BE2C (cell line): ENCODE measurements at regions not wholly inside any gene's neighbourhood (a gene's known extent, or its start where the extent isn't known, plus 50 kb on each side); places are given as distances from the start of the nearest gene placed in this dataset.
A peak's percentile ranks its signal among the peaks of the same experiment; 100 is the strongest.

Experiments used
- DNase-seq: peaks from one replicate; pipeline ENCODE4 v3.0.0-alpha.2; 2020
- H3K27me3 ChIP-seq: fragments of 250-450 bp; sonication (Bioruptor Pico); 2 replicates; pipeline ENCODE4 v1.5.1; 2020; ENCODE audit warnings: mild to moderate bottlenecking
- H3K36me3 ChIP-seq: fragments of 250-450 bp; sonication (Bioruptor Pico); 2 replicates; pipeline ENCODE4 v1.5.1; 2020; ENCODE audit warnings: mild to moderate bottlenecking
- H3K4me1 ChIP-seq: fragments of 250-450 bp; sonication (Bioruptor Pico); 2 replicates; pipeline ENCODE4 v1.5.1; 2020
- H3K4me3 ChIP-seq: 2 replicates; pipeline ENCODE4 v1.5.1; 2011; ENCODE audit warnings: low read depth, low read length
- H3K9me3 ChIP-seq: fragments of 250-450 bp; sonication (Bioruptor Pico); 2 replicates; pipeline ENCODE4 v1.5.1; 2020
- TF ChIP-seq, protein P1 (sequence below): IDR thresholded peaks from 2 replicates; pipeline ENCODE4 v1.5.1; 2012; ENCODE audit warnings: mild to moderate bottlenecking, low read depth, low read length

DNA sequence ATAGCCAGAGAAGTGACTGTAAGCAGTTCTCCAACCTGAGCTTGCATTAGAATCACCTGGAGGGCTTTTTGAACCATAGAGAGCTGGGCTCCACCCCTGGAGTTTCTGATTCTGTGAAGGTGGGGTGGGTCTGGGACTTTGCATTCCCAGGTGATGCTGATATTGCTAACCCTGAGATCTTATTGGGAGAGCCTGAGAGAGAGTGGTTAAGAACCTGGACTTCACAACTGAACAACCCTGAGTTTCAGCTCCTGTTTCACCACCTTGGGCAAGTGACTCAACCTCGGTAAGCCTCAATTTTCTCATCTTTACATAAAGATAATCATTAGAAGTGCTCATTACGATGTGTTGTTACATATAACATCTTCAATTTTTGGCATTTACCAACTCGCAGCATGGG, 498.6 kb downstream of the EBF1 start:
- Histone ChIP-seq H3K4me1 (peaks cover 6% of the 10 kb centered on the region), H3K9me3 (no peaks in the 10 kb centered on the region), H3K4me3 (no peak overlapping the region), H3K27me3 (no peaks in the 10 kb centered on the region), H3K36me3 (no peaks in the 10 kb centered on the region)
- TF ChIP-seq, protein P1, sequence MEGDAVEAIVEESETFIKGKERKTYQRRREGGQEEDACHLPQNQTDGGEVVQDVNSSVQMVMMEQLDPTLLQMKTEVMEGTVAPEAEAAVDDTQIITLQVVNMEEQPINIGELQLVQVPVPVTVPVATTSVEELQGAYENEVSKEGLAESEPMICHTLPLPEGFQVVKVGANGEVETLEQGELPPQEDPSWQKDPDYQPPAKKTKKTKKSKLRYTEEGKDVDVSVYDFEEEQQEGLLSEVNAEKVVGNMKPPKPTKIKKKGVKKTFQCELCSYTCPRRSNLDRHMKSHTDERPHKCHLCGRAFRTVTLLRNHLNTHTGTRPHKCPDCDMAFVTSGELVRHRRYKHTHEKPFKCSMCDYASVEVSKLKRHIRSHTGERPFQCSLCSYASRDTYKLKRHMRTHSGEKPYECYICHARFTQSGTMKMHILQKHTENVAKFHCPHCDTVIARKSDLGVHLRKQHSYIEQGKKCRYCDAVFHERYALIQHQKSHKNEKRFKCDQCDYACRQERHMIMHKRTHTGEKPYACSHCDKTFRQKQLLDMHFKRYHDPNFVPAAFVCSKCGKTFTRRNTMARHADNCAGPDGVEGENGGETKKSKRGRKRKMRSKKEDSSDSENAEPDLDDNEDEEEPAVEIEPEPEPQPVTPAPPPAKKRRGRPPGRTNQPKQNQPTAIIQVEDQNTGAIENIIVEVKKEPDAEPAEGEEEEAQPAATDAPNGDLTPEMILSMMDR = no peak
- no peak for DNase-seq

DNA sequence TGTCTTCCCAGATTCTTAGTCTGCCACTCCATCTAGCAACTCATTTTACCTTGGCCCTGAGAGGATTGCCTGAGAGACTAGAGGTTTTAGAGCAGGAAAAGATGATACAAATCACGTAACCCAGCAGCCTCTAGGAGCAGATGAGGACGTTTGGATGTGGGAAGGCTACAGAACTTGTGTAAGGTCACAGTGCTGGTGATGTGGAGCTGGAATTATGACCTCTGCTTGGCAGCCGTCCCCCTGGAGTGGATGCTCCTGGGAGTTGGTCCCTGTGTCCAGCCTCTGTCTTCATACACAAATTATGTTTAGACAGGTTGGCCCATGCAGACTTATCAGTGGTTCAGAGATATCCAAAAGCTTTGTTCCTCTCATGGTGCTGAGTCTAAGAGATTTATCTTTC, 499.0 kb downstream of the EBF1 start:
- TF ChIP-seq, protein P1 = no peak
- Histone ChIP-seq H3K9me3 (no peaks in the 10 kb centered on the region), H3K27me3 (no peaks in the 10 kb centered on the region), H3K4me1 (peaks cover 6% of the 10 kb centered on the region), H3K4me3 (no peak overlapping the region), H3K36me3 (no peaks in the 10 kb centered on the region)
- no peak for DNase-seq

DNA sequence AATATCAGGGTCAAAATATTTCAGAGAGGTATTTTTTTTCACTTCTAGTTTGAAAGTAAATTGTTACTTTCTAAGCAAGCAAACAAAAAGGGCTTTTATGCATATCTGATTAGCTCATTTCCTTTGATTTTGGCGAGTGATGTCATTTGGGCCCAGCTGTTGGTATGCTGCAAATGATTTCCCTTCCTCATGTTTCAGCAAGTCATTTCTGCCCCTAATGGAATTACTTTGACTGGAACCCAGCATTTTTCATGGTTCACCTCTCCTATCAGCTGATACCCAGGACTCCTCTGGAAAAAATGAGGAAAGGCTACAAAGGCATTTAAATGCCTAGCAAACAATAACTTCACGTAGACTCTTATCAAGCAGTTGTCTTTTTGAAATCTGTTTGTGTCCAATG, 500.6 kb downstream of the EBF1 start:
- H3K4me1 ChIP-seq = peaks cover 6% of the 10 kb centered on the region
- no peak overlapping the region for H3K4me3 ChIP-seq
- H3K27me3 ChIP-seq = no peaks in the 10 kb centered on the region
- TF ChIP-seq, protein P1 = no peak
- H3K36me3 ChIP-seq = no peaks in the 10 kb centered on the region
- no peaks in the 10 kb centered on the region for H3K9me3 ChIP-seq
- DNase-seq = no peak

DNA sequence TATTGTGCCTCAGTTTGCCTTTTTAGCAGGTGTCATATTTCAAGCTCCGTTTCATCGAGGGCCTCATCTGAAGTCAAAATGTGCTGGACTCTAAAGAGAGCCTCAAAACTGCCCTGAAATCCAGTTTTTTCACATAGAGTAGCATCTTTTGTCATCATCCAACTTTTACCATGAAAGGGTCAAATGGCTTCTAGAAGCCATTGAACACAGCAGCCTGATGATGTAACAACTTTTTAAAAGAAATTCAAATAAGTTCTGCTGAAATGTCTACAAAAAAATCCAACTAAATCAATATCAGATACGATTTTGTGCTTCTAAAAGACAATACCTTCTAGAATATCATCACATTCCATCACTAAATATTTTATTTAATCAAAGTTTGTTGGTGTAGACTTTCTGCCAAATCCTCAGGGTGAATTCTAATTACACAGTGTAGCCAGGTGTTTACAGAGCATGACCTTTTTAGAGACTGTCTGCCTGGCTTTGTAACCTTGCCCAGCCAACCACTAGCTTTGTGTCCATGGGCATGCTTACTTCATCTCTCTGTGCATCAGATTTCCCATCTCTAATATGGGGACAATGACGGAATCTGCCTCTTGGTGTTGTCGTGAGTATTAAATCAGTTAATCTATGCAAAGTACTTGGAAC, 505.0 kb downstream of the EBF1 start:
- H3K4me3 ChIP-seq = no peak overlapping the region
- TF ChIP-seq, protein P1 = no peak
- no peak for DNase-seq
- H3K27me3 ChIP-seq = no peaks in the 10 kb centered on the region
- peaks cover 18% of the 10 kb centered on the region for H3K4me1 ChIP-seq
- no peaks in the 10 kb centered on the region for H3K36me3 ChIP-seq
- H3K9me3 ChIP-seq = no peaks in the 10 kb centered on the region

DNA sequence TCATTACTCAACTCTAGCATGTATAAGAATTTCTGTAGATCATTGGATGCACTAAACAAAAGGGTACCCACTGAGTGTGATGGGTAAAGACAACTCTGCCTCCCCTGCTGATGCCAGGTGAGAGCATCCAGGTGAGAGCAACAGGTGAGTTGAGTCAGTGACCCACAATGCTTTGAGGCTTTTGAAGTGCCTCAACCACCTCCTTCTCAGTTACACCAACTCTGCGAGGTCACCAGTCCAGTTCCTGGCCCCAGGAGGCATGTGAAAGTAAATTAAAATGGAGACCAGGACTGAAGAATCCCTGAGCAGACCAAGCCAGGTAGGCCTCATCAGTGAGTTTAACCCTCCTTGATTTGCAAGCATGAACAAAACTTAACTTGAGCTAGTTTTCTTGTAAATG, 505.8 kb downstream of the EBF1 start:
- no peak overlapping the region for H3K4me3 ChIP-seq
- H3K36me3 ChIP-seq = no peaks in the 10 kb centered on the region
- TF ChIP-seq, protein P1 = no peak
- H3K9me3 ChIP-seq = no peaks in the 10 kb centered on the region
- peaks cover 13% of the 10 kb centered on the region for H3K4me1 ChIP-seq
- no peak for DNase-seq
- H3K27me3 ChIP-seq = no peaks in the 10 kb centered on the region

DNA sequence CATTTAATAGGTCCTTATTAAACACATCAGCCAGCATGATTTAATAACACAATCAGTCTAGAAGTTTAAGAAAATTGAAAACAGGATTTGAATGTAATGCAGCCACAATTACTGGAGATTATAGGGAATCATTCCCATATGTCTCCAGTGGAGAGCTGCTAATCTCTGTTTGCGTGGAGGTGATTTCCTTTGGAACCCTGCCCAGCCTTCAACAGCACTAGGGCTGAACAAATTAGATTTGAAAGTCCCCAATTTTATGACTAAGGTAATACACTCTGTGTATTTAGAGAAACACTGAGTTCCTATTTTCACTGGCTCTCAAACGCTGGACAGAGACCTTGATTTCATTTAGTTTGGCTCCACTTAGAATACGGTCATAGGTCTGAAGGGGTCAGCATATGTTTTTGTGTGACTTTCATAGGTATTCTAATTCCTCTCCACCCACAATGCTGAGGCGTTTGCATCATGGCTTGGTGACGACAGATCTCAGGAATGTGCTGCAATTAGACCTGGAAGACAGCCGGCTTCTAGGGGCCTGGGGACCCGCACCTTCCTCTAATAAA, 508.3 kb downstream of the EBF1 start:
- TF ChIP-seq, protein P1 = no peak
- Histone ChIP-seq H3K4me3 (0 out of 2 replicates have a peak overlapping the region, but pooled peaks have one; percentile 7), H3K36me3 (no peaks in the 10 kb centered on the region), H3K9me3 (no peaks in the 10 kb centered on the region; the same call in 1 of the 2 replicates), H3K27me3 (no peaks in the 10 kb centered on the region), H3K4me1 (peaks cover 13% of the 10 kb centered on the region)
- DNase-seq = peak; percentile 73
